ENCODE measurements at regions not wholly inside any gene's neighbourhood (a gene's known extent, or its start where the extent isn't known, plus 50 kb on each side); places are given as distances from the start of the nearest gene placed in this dataset.
"Not testable (repeated sequence)": the region's sequence is repeated elsewhere in the genome, so short reads cannot be mapped to it uniquely, and the experiment has no call there.

DNA sequence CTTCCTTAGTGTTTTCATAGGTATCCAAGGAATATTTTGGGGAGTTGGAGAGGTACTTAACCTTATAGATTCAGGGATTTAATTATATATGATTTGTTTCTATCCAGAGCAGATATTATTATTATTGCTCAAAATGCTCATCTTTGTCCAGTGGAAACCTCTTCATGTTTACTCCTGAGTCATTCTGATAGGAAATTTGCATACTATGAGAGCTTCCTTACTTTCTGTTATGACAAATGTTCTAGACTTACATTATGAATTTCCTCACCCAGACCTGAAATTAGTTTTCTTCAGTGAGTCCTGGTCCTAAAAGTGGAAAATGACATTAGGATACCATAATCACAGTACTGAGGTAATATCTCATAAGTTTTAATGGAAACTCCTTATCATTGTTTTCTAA, 57.5 kb upstream of the PLPPR5 start:
- no peak for DNase-seq (ENCODE audit: low read depth, low spot score)

DNA sequence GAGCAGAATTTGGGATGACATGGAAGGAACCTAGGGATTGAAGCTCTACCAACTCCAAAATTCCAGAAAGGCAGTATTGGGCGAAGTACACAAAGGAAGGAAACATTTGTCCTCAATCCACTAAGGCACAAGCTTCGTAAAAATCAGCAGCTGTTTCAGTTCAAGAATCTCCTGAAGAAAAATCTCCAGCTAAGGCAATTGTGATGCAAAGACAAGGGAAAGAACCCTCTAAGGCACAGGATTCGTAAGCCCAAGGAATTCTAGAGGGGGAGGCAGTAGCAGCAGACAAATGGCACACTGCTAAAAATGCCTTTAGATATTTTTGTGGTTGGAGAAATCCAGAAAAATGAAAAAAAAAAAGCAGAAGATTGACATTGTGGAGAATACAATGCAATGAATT, 64.5 kb upstream of the PLPPR5 start:
- no peak for DNase-seq (ENCODE audit: low read depth, low spot score)

DNA sequence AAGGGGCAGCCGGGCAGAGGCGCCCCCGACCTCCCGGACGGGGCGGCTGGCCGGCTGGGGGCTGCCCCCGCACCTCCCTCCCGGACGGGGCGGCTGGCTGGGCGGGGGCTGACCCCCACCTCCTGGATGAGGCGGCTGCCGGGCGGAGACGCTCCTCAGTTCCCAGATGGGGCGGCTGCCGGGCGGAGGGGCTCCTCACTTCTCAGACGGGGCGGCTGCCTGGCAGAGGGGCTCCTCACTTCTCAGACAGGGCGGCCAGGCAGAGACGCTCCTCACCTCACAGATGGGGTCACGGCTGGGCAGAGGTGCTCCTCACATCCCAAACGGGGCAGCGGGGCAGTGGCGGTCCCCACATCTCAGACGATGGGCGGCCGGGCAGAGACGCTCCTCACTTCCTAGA, 73.9 kb upstream of the PLPPR5 start:
- DNase-seq (ENCODE audit: low read depth, low spot score) = not testable (repeated sequence)

DNA sequence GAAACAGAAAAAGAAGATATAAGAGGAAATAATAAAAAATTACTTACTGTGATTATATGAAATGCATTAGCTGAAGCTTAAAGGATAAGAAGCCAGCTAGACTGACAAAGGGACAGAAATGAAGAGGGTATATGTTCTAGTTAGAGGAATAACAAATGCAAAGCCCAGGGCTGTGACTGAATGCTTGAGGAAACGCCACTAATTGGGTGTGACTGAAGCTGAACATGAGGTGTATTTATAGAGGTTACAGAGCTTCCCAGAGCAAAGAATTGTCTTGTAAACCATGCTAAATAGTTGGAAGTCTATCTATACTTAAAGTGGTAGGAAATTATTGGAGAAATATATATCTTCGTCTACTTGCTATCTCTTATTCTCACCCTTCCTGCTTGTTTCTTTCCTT, 77.7 kb upstream of the PLPPR5 start:
- DNase-seq (ENCODE audit: low read depth, low spot score) = no peak

DNA sequence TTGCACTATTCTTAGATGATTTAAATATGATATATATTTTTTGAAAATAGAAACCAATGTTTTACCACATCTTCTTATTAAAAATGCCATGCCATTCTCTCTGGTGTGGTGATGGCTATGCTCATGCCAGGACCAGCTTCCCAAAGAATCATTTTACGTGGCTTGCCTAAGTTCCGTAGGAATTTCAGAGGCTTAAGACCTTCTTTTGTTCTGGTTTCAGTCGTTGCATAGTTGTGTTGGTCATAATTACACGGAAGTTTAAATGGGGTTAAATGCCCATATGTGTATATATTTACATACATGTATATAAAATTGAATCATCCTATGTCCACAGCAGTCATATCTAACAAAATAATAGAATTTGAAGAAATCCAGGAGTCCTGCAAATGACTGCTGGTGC, 78.7 kb upstream of the PLPPR5 start:
- DNase-seq (ENCODE audit: low read depth, low spot score) = no peak

DNA sequence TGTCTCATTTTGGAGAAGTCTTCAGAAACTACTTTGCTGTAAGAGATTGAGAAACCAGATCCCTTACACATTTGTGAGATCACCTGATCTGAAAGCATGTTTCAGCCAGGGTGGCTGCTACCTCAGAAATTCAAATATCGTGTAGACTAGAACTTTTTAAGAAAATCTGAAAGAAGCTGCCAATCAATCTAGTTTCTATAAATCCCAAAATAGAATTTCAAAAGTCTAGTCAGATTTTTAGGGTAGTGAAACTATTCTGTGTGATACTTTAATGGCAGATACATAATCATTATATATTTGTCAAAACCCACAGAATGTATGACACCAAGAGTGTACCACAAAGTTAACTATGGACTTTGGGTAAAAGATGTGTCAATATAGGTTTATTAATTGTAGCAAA, 79.9 kb upstream of the PLPPR5 start:
- no peak for DNase-seq (ENCODE audit: low read depth, low spot score)

DNA sequence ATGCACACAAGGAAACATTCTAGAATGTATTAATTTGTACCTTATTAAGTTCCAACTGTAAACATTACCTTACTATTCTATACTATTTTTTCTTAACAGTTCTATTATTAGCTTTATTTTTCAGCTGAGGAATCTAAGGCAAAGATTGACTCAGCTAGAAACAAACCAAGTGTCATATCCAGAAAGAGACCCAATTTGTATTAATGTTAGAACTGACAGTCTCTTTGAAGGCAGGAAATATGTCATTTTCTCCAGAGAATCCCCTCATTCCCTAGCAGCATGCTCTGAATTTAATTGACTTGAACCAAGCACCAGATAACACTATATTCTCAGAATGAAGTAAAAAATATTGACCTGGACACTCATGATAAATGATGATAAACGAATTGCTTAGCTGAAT, 81.4 kb upstream of the PLPPR5 start:
- DNase-seq (ENCODE audit: low read depth, low spot score) = no peak

DNA sequence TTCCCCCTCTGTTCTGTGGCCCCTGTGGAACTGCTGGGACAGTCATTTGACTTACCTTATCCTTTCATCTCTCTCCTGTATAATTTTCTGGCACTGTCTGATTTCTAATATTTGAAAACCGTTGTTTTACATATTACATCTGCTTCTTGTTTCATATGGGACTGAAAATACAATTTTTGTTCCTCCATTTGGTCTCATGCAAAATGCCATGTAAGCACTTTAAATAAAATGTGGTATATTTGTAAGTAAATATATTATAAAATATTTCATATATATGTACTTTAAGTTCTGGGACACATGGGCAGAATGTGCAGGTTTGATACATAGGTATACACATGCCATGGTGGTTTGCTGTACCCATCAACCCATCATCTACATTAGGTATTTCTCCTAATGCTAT, 93.9 kb upstream of the PLPPR5 start:
- DNase-seq (ENCODE audit: low read depth, low spot score) = no peak

DNA sequence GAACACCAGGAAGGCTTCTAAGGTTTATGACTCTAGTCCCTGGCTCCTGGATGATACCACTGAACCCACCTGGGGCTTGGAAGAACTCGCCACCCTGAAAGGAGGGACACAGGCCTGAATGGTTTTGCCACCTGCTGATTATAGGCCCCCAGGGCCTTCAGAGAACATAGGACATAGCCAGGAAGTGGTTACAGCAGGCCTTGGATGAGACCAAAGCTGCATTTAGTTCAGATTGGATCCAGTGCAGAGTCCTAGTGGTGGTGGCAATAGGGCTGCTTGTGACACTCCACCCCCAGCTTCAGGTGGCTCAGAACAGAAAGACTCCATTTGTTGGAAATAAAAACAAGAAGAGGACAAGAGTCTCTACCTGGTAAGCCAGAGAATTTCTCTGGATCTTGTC, 101.6 kb upstream of the PLPPR5 start:
- no peak for DNase-seq (ENCODE audit: low read depth, low spot score)

DNA sequence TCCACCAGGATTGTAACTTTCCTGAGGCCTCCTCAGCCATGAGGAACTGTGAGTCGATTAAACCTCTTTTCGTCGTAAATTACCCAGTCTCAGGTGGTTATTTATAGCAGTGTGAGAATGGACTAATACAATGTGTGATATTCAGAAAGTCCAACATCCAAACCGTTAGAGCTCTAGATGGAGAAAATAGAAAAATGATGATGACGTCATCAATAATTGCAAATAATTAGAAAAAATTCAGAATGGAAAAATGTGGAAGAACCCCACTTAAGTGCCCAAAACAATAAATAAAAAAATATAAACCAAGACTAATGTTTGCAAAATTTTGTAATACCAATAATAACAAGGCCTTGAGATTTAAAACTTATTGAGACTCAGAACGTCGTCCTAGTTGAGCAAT, 103.0 kb upstream of the PLPPR5 start:
- no peak for DNase-seq (ENCODE audit: low read depth, low spot score)

DNA sequence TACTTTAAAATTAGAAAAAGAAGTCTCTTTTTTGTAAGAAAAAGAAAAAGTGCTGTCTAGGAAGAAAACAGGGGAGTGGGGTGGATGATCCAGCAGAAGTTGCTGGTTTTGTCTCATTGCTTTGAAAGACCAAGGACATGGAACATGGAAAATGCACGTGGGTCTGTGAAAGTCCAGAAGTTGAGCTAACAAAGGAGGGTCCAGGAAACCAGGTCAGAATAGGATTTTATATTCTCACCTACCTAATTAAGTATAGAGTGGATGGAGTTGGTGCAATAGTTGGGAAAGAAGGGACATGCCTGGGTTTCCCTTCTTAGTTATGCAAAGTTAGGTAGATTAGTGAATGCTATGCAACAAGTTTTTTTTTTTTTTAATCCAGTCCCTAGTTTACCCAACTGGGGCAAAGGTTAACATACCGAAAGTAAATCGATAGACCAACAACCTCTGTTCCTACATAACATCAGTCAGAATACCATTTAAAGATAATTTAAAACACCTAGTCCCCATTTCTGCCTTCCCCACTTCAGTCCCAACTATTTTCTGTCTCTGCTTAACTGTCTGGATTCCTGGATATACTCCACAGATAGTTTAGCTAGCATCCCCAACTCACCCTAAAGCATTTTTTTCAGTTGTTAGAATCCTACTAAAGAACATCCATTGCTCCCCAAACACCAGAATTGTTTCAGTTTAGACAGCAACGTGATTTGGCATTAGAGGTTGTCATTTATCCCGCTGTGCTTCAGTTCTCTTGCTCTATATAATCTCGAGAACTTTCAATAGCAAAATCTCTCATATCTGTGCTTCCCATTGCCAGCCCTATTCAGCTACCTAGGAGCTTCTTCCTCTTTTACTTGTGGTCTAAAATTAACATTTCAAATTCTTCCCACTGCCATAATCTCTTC, 105.7 kb upstream of the PLPPR5 start:
- no peak for DNase-seq (ENCODE audit: low read depth, low spot score)

DNA sequence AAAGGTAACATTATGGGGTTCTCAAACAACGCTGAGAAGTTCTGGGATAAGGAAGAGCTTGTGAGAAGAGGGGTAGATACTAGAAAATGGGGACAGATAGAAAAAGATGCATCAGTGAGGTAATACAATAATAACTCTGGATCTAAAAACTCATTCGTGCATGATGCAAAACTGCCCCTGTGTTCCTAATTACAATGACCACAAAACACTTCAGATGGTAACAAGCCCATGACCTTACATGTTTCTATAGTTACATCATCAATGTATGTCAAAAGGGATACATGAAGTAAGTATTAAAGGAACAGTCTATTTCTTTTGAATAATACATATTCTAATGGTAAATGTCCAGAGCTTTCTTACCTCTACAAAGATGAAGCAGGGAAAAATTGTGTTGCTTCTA, 110.6 kb upstream of the PLPPR5 start:
- DNase-seq (ENCODE audit: low read depth, low spot score) = no peak

DNA sequence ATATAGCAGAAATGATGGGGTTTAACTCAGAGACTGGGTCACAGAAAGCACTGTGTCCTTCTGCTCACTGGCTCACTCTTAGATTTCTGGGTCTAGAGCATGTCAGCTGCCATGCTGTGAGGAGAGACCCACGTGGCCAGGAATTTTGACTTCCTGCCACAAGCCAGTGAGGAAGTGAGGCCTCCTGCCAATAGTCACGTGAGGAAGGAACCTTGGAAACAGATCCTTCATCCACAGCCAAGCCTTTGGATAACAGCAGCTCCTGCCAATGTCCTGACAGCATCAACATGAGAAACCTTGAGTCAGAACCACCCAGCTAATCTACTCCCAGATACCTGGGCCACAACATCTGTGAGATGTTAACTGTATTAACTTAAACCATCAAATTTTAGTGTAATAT, 114.5 kb upstream of the PLPPR5 start:
- DNase-seq (ENCODE audit: low read depth, low spot score) = no peak

DNA sequence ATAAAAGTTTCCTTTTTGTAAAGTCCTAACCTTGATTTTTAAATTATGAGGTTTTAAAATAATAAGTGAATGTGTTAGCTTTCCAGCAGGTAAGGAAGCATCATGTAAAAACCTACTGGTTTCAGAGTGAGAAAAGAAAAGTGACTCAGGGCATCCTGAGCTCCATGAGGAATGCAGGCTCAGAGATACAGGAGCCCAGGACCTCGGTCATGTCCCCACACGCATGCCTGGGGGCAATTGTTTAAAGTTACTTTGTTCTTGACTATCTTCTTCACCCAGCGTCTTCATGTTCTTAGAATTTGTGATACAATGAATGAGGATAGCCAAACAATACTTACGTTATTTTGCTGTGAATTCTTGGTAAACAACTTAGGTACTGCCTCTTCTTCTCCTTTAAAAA, 117.4 kb upstream of the PLPPR5 start:
- DNase-seq (ENCODE audit: low read depth, low spot score) = no peak

DNA sequence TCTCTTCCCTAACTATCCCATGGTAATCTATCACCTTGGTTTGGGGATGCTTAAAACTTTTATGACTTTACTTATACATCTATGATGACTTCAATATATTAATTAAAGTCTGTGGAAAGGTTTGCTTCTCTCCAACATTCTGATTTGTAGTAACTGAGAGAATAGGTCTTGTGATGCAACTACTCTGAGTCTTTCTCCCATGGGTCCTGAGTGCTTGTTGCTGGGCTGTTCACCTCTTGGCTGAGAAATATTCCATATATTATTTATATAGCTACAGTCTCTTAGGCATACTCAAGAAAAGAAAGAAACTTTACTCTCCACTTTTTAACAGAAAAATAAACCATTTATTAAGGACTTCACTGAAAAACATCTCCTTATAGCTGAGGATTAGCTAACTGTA, 119.3 kb upstream of the PLPPR5 start:
- no peak for DNase-seq (ENCODE audit: low read depth, low spot score)

DNA sequence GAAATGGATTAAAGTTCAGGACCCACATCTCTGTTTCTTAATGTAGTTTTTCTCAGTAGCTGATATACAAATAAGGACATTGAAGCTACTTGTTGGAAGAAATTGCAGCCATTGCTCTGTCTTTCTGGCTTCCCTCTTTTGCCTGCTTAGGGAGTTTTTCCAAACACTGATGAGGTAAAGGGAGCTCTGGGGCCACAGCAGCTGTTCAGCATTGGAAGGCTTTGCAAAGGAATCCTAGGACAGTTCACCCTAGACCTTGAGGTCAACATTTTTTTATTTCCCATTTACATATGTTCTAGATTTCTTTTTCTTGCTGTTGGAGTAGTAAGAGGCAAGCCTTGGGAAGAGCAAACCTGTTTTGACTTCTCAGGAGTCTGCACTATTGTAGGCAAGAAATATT, 126.9 kb upstream of the PLPPR5 start:
- DNase-seq (ENCODE audit: low read depth, low spot score) = no peak

DNA sequence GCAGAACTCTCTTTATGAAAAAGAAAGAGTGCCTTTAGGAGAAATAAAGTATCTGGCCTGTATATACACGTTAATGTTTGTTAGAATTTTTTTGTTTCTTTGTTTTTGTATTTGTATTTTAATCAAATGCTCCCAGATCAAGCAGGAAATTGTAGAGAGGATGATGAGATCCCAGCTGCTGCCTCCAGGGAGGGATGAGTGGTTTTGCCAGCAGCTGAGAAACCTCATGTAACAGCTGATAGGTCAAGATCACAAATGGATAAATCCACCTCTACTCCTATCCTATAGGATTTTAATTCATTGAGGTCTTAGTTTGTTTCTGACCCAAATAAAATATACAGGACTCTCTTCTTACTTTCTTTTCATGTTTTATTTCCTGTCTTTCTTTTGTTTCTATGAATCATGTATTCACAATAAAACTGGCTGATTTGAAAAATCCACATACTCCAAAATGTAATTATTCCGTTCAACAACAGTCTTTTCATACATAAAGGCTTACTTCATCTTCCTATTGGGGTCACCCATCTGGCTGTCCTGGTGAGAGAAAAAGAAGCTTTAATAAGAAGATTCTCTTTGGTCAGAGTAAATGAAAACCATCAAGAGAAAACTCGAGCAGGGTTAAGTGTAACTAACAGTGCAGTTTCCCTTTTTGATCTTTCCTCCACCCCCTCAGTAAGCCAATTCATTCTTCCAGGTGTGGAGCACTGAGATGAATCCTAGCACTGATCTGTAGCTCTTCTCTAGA, 129.3 kb upstream of the PLPPR5 start:
- DNase-seq (ENCODE audit: low read depth, low spot score) = no peak

DNA sequence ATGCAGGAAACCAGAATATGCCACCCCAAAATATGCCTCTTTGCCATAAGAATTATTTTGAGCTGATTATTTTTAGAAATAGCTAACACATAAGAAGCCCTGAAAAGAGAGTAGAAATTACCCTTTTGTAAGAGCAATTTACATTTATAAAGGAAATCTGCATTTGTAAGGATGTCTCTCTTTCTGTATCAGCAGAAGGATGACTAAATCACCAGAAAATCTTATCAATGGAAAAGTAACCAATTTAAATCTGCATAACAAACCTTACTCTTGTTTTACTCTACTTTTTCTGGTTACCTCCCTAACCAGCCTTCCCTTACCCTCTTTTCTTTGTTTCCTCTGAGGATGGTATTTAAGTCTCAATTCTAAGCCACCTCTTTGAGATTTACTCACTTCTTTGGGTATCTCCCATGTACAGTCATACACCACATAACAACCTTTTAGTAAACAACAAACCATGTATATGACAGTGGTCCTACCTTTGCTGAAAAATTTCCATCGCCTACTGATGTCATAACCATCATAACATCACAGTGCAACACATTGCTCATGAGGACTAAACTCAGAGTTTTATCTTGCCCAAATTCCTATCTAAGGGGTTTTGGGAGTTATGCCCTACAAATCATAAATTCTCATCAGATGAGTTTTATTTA, 126.6 kb upstream of the PLPPR4 start:
- no peak for DNase-seq (ENCODE audit: low read depth, low spot score)

DNA sequence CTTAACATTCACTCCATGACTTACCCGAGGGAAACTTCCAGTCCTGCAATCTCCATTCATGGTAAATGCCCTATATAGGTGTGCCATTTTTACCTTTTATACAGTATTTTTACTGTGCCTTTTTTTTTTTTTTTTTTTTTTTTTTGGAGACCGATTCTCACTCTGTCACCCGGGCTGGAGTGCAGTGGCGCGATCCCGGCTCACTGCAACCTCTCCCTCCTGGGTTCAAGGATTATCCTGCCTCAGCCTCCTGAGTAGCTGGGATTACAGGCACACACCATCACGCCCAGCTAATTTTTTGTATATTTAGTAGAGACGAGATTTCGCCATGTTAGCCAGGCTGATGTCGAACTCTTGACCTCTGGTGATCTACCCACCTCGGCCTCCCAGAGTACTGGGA, 124.4 kb upstream of the PLPPR4 start:
- DNase-seq (ENCODE audit: low read depth, low spot score) = no peak

DNA sequence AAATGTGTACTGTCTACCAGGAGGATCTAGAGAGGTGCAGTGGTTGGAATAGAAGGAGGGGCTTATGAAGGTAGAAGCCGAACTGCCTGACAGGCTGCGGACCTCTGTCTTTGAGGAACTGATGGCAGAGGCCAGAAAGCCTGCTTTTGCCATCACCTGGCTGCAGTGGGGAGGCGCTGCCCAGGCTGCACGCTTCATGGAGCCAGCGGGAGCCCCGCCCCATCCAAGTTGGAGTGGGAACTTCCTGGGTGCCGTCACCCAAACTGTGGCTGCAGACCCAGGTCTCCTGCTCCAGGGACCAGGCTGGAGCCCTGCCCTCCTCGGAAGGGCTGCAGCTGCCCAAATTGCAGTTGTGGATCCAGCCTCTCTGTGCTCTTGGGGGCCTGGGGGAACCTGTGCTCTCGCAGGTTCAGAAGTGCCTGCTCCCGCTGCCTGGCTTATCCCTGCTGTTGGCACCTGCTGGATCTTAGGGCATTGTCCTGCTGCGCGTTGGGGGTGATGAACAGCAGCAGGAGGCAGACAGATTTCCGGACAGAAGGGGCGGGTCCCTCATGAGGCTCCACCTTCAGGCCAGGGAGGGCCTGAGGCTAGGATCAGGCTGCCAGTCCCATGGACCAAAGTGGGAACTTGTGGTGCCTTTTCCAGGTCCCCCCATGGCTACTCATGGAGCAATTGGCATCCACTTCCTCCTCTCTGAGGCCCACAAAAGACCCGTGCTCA, 118.0 kb upstream of the PLPPR4 start:
- DNase-seq (ENCODE audit: low read depth, low spot score) = no peak

DNA sequence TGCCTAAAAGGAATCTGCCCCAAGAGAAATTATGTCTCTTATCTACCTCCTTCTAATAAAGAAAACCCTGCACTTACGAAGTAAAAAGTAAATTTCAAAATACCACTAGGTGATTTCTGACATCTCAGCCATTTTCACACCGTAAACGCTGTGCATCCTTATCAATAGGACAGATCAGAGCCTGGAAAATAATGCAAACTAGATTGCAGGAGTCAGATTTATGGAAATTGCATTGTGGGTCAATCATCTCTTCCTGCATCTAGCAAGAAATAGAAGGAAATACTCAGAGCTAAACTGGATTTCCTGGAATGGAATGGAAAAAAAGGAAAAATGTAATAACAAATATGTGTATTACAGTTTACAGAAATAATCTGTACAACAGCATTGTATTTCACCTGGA, 114.3 kb upstream of the PLPPR4 start:
- DNase-seq (ENCODE audit: low read depth, low spot score) = no peak

DNA sequence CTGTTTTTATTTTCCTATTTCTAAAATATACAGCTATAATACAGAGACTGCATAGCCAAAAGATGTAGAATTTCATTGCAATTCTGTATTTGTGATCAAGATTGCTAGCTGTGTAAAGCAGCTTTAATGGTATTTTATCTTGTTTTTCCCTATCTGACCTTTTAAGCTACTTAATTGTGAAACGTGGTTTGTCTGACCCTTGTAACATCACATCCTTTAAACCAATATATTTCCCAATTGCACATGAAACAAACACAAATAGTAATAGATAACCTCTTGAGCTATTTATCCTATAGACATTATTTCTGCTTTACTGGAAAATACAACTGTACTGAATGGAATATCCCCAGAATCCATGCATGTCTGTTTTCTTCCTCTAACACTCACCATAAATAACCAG, 112.2 kb upstream of the PLPPR4 start:
- DNase-seq (ENCODE audit: low read depth, low spot score) = no peak

Data from activated naive CD8-positive, alpha-beta T cell treated with anti-CD3 and anti-CD28 coated beads, Interleukin-2, amount 50 U/mL, for 16 hours (primary cell).